PC-3 (cell line): ENCODE measurements at regions not wholly inside any gene's neighbourhood (a gene's known extent, or its start where the extent isn't known, plus 50 kb on each side); places are given as distances from the start of the nearest gene placed in this dataset.

Source experiments
- ATAC-seq: fragments of 200-7000 bp; cut with Tn5 transposase; 2 replicates; pipeline ENCODE4 v1.9.1; 2020; ENCODE audit warnings: mild to moderate bottlenecking, moderate library complexity
- BruUV-seq: library from RNA; stranded (reverse); fragments of 400-500 nt; replicated peaks from 2 replicates; lab custom pipeline; 2021; lab: Mats Ljungman, UMichigan
- CTCF ChIA-PET: fragments of 300-600 bp; sonication (Branson Sonifier 250); formaldehyde crosslinking; loops from one replicate; lab custom pipeline; 2022; ENCODE audit warnings: antibody characterized with exemption; lab: Charles Lee
- POLR2A ChIA-PET: fragments of 300-600 bp; sonication (Branson Sonifier 250); formaldehyde crosslinking; loops from one replicate; lab custom pipeline; 2022; ENCODE audit warnings: antibody characterized with exemption; ENCODE audit not compliant: unreplicated experiment; lab: Charles Lee
- DNase-seq: peaks from one replicate; pipeline ENCODE4 v3.0.0-alpha.2; 2015
- H2AFZ ChIP-seq: fragments of 300-600 bp; sonication (generic); 2 replicates; pipeline ENCODE4 v1.6.0; 2016; ENCODE audit warnings: antibody characterized with exemption, low read length
- H3F3A ChIP-seq: fragments of 300-600 bp; sonication (generic); one replicate; pipeline ENCODE4 v1.6.0; 2017; ENCODE audit warnings: antibody characterized with exemption, low read length, control low read depth, mild to moderate bottlenecking; ENCODE audit not compliant: unreplicated experiment
- H3K27ac ChIP-seq: fragments of 300-600 bp; sonication (generic); 2 replicates; pipeline ENCODE4 v1.5.1; 2016; ENCODE audit warnings: mild to moderate bottlenecking, low read length
- H3K27me3 ChIP-seq: fragments of 300-600 bp; sonication (generic); 2 replicates; pipeline ENCODE4 v1.6.1; 2016; ENCODE audit warnings: low read length, mixed read lengths
- H3K36me3 ChIP-seq: fragments of 300-600 bp; sonication (generic); 2 replicates; pipeline ENCODE4 v1.6.1; 2016; ENCODE audit warnings: low read depth, mixed run types, low read length, mixed read lengths
- H3K4me1 ChIP-seq: fragments of 300-600 bp; sonication (generic); 2 replicates; pipeline ENCODE4 v1.5.1; 2016; ENCODE audit warnings: low read length; ENCODE audit not compliant: insufficient read depth
- H3K4me2 ChIP-seq: fragments of 300-600 bp; sonication (generic); 2 replicates; pipeline ENCODE4 v1.6.0; 2016; ENCODE audit warnings: low read length
- H3K4me3 ChIP-seq: fragments of 300-600 bp; sonication (generic); 2 replicates; pipeline ENCODE4 v1.5.1; 2016; ENCODE audit warnings: mild to moderate bottlenecking, low read length, mixed read lengths
- H3K79me2 ChIP-seq: fragments of 300-600 bp; sonication (generic); 2 replicates; pipeline ENCODE4 v1.6.1; 2017; ENCODE audit warnings: low read length, mixed read lengths
- H3K9ac ChIP-seq: fragments of 300-600 bp; sonication (generic); 2 replicates; pipeline ENCODE4 v1.6.0; 2016; ENCODE audit warnings: mild to moderate bottlenecking, low read length
- H3K9me2 ChIP-seq: fragments of 300-600 bp; sonication (generic); replicated peaks from 2 replicates; pipeline ENCODE4 v1.6.1; 2016; ENCODE audit warnings: mixed run types, low read length, mixed read lengths
- H3K9me3 ChIP-seq: fragments of 300-600 bp; sonication (generic); 2 replicates; pipeline ENCODE4 v1.6.1; 2016; ENCODE audit warnings: low read length, mixed read lengths
- H4K20me1 ChIP-seq: fragments of 300-600 bp; sonication (generic); 2 replicates; pipeline ENCODE4 v1.6.1; 2016; ENCODE audit warnings: low read length, mixed read lengths
- EZH2 ChIP-seq: fragments of 300-600 bp; sonication (generic); IDR thresholded peaks from one replicate; pipeline ENCODE4 v1.6.1; 2017; ENCODE audit warnings: antibody characterized with exemption, mild to moderate bottlenecking, low read length; ENCODE audit not compliant: unreplicated experiment
- EZH2phosphoT487 ChIP-seq: fragments of 300-600 bp; sonication (generic); IDR thresholded peaks from 2 replicates; pipeline ENCODE4 v1.6.1; 2018; ENCODE audit warnings: mild to moderate bottlenecking, antibody characterized with exemption, low read length, borderline replicate concordance
- intact Hi-C: fragments of 100-400 bp; cut with micrococcal nuclease; formaldehyde crosslinking; loops from 2 replicates; pipeline ENCODE4 v1.9.0; 2023
- TF ChIP-seq, protein P1 (sequence below): fragments of 300-600 bp; sonication (generic); conservative IDR thresholded peaks from 2 replicates; pipeline ENCODE4 v1.5.1; 2017; ENCODE audit warnings: antibody characterized with exemption, low read depth, mild to moderate bottlenecking, low read length

DNA sequence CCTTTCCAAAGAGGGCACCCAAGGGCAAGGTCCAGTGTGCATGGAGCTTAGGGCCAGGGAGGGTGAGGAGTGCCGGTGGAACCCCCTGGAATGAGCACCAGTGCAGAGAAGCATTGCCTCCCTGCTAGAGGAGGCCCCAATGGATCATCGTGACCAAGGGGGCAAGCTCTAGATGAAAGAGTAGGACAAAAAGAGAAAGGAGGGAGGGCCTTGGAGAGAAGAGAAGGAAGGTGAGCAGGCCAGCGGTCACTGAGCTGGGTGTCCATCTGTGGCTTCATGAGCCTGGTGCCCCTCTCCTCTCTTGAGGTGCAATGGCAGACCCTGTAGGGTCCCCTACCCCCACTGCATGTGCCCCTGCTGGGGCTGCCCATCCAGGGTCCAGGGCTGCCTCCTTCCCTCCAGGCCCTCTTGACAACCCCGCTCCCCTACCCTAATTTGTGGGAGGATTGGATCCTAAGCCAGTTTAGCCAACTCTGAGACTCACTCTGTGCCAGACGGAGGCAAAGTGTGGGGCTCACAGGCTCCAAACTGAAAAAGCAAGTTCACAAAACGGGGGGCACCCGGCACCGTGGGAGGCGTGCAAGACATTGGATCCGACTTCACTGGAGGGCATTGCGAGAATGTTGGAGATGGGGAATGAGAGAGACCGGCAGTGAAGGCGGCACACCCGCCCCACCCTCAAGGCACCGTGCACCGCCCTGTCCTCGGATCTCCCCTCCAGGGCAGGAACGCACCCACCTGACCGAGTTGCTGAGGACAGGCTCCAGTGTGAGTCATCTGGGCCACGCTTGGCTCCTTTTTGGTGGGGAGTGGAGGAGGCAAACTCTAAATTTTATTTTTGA, 207.5 kb downstream of the KIF26A start:
- Histone ChIP-seq H3K27me3 (peaks cover 35% of the 10 kb centered on the region), H3K9me3 (no peaks in the 10 kb centered on the region), H3K4me1 (peaks cover 16% of the 10 kb centered on the region), H3K36me3 (no peaks in the 10 kb centered on the region), H3K4me2 (peak overlapping the region; percentile 40), H4K20me1 (no peaks in the 10 kb centered on the region), H3K9me2 (no peaks in the 10 kb centered on the region), H3F3A (no peaks in the 10 kb centered on the region), H3K27ac (no peak overlapping the region), H3K9ac (no peak overlapping the region), H3K4me3 (peak overlapping the region; percentile 26; the same call in 1 of the 2 replicates), H3K79me2 (no peaks in the 10 kb centered on the region), H2AFZ (no peak overlapping the region)
- ATAC-seq: peak; percentile 28; the same call in 1 of the 2 replicates
- BruUV-seq: no TSS peak
- ChIA-PET POLR2A (no interaction called here), CTCF (no interaction called here)
- TF ChIP-seq EZH2 (no peak), EZH2phosphoT487 (no peak)
- TF ChIP-seq, protein P1, sequence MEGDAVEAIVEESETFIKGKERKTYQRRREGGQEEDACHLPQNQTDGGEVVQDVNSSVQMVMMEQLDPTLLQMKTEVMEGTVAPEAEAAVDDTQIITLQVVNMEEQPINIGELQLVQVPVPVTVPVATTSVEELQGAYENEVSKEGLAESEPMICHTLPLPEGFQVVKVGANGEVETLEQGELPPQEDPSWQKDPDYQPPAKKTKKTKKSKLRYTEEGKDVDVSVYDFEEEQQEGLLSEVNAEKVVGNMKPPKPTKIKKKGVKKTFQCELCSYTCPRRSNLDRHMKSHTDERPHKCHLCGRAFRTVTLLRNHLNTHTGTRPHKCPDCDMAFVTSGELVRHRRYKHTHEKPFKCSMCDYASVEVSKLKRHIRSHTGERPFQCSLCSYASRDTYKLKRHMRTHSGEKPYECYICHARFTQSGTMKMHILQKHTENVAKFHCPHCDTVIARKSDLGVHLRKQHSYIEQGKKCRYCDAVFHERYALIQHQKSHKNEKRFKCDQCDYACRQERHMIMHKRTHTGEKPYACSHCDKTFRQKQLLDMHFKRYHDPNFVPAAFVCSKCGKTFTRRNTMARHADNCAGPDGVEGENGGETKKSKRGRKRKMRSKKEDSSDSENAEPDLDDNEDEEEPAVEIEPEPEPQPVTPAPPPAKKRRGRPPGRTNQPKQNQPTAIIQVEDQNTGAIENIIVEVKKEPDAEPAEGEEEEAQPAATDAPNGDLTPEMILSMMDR: no peak
- DNase-seq: peak; percentile 39
- intact Hi-C loops: no loop called here

DNA sequence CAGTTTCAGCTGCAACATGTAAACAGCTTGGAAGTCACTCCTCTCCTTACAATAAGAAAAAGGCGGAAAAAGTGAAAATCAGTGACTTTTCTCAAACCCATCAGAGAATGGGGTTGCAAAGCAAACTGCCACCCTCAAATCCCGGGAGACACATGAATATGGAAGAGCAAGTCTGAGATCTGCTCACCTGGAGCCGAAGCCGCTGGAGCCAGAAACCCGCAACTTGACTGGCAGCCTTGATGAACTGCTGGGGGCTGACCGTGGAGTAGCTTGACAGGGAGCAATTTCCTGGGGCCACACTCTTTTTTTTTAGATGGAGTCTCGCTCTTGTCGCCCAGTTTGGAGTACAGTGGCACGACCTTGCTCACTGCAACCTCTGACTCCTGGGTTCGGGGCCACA, 208.2 kb downstream of the KIF26A start:
- no peaks in the 10 kb centered on the region for H3F3A ChIP-seq
- DNase-seq: no peak
- intact Hi-C loops: no loop called here
- peak overlapping the region; percentile 26; the same call in 1 of the 2 replicates for H3K4me3 ChIP-seq
- H2AFZ ChIP-seq: no peak overlapping the region
- peaks cover 16% of the 10 kb centered on the region for H3K4me1 ChIP-seq
- no TSS peak for BruUV-seq
- H3K9me2 ChIP-seq: no peaks in the 10 kb centered on the region
- no peak for ATAC-seq
- no peak overlapping the region for H3K9ac ChIP-seq
- H3K79me2 ChIP-seq: no peaks in the 10 kb centered on the region
- no peak overlapping the region for H3K27ac ChIP-seq
- H3K4me2 ChIP-seq: peak overlapping the region; percentile 40; the same call in 1 of the 2 replicates
- H3K36me3 ChIP-seq: no peaks in the 10 kb centered on the region
- H3K9me3 ChIP-seq: no peaks in the 10 kb centered on the region
- peaks cover 38% of the 10 kb centered on the region for H3K27me3 ChIP-seq
- no peak for TF ChIP-seq EZH2
- TF ChIP-seq EZH2phosphoT487: no peak
- TF ChIP-seq, protein P1: no peak
- POLR2A ChIA-PET: no interaction called here
- no peaks in the 10 kb centered on the region for H4K20me1 ChIP-seq
- CTCF ChIA-PET: no interaction called here

DNA sequence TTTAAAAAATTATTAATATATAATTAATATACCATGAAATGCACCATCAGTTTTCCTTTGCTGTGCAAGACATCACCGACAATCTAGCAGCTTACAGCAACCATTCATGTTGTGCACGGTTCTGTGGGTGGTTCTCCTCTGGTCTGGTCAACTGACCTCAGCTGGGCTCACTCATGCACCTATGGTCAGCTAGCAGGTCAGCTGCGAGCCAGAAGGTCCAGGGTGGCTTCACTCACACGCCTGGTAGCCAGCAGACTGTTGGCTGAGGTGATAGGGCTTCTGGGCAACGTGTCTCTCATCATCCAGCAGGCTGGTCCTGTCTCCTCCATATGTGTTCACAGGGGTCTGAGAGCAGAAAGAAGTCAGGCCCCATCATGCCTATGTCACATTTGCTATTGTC, 210.4 kb downstream of the KIF26A start:
- no TSS peak for BruUV-seq
- Histone ChIP-seq H3K9me2 (no peaks in the 10 kb centered on the region), H3K27ac (no peak overlapping the region), H4K20me1 (no peaks in the 10 kb centered on the region), H3K4me2 (no peak overlapping the region), H3K4me1 (peaks cover 16% of the 10 kb centered on the region), H3K4me3 (no peak overlapping the region), H3K27me3 (peaks cover 53% of the 10 kb centered on the region), H3K79me2 (no peaks in the 10 kb centered on the region), H3K9ac (no peak overlapping the region), H3K9me3 (no peaks in the 10 kb centered on the region), H3K36me3 (no peaks in the 10 kb centered on the region), H3F3A (no peaks in the 10 kb centered on the region), H2AFZ (no peak overlapping the region)
- DNase-seq (no peak), ATAC-seq (no peak)
- ChIA-PET POLR2A (no interaction called here), CTCF (no interaction called here)
- TF ChIP-seq EZH2phosphoT487: no peak
- TF ChIP-seq EZH2: no peak
- TF ChIP-seq, protein P1: no peak
- intact Hi-C loops: no loop called here
